ENCODE measurements at regions not wholly inside any gene's neighbourhood (a gene's known extent, or its start where the extent isn't known, plus 50 kb on each side); places are given as distances from the start of the nearest gene placed in this dataset.
"Not testable (repeated sequence)": the region's sequence is repeated elsewhere in the genome, so short reads cannot be mapped to it uniquely, and the experiment has no call there.

DNA sequence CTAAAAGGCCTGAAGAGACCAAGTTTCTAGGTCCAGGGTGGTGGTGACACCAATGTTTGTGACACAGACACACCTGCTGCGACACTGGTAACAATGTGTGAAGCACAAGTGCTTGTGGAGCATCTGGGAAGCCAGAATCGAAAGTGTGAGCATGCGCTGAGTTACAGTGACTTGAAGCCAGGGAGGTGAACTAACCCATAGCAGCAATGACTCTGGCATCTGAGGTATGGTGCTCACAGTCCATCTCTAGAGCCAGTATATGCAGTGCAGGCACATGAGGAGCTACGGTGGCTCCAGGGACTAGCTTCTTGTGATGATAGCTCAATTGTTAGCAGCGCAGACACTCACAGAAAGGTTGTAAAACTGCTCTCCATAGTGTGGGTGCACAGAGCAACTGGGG is 430.3 kb downstream of the PRIM2 start:
- TF ChIP-seq, protein P1, sequence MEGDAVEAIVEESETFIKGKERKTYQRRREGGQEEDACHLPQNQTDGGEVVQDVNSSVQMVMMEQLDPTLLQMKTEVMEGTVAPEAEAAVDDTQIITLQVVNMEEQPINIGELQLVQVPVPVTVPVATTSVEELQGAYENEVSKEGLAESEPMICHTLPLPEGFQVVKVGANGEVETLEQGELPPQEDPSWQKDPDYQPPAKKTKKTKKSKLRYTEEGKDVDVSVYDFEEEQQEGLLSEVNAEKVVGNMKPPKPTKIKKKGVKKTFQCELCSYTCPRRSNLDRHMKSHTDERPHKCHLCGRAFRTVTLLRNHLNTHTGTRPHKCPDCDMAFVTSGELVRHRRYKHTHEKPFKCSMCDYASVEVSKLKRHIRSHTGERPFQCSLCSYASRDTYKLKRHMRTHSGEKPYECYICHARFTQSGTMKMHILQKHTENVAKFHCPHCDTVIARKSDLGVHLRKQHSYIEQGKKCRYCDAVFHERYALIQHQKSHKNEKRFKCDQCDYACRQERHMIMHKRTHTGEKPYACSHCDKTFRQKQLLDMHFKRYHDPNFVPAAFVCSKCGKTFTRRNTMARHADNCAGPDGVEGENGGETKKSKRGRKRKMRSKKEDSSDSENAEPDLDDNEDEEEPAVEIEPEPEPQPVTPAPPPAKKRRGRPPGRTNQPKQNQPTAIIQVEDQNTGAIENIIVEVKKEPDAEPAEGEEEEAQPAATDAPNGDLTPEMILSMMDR (IDR thresholded peaks at IDR 0.05; ENCODE audit: borderline replicate concordance, extremely low read depth, low read length, poor library complexity, severe bottlenecking), result not testable (repeated sequence)
- TF ChIP-seq EZH2 (IDR thresholded peaks at IDR 0.05; ENCODE audit: borderline replicate concordance, low read depth, low read length, severe bottlenecking), result not testable (repeated sequence)

All from DND-41 (cell line).